HG02870 (cell line): ENCODE measurements at regions not wholly inside any gene's neighbourhood (a gene's known extent, or its start where the extent isn't known, plus 50 kb on each side); places are given as distances from the start of the nearest gene placed in this dataset.

ENCODE experiments used
- ATAC-seq: cut with Tn5 transposase; IDR thresholded peaks from one replicate; pipeline ENCODE4 v1.9.1; 2021; ENCODE audit warnings: mild to moderate bottlenecking, moderate library complexity; ENCODE audit not compliant: unreplicated experiment

DNA sequence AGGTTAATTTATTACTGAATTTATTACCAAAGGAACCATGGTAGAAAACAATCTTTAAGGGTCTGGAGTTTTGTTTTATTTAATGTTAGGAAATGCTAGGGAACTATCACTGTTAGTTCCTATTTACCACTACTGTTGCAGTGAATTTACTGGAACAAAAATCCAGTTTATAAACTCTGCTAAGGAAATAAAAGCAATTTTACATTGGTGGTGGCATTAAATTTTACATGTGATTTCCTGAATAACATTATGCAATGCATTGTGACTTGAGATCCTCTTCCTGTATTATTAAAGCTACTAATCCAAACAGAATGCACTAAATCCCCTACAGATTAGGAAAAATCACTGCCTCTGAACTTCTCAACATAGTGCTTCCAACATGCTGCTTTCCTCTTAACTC is 599.5 kb upstream of the PTGER4 start:
- ATAC-seq, result no peak

- ATAC-seq, result no peak
Measured at GRCh38 chr5:40078898-40079575, 600.7 kb upstream of the PTGER4 start.

DNA sequence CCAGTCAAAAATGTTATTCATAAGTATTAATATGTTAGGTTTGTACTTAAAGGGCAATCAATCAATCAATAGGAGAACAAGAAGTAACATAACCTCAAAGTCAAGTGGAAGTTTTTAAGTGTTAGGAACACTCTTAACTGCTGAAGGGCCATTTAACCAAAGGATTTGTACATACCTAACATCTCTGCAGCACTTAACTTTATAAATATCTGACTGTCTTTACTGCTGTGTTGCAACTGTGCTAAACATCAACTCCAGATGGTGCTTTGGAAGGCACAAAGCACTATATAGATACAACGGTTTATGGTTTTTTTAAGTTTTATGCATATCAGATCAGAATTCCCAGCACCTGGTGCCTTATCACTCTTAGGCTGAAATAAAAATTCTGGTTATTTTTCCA is 604.9 kb upstream of the PTGER4 start:
- ATAC-seq, result no peak

DNA sequence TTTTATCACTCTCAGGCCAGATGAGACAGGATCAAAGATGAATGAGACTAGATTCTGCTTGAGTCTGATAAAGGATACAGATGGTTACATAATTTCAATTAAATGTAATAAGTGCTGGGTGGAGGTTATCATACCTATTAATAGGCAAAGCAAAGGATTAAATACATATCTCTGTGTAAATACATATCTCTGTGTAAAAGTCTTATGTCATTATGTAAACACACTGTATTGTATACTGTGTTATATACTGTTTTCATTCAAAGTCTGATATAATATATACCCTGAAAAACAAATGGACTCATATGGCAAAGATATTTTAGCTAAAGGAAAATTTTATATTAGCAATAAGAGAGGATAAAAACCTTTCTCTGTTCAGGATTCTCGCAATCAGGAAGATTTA is 605.8 kb upstream of the PTGER4 start:
- no peak for ATAC-seq

DNA sequence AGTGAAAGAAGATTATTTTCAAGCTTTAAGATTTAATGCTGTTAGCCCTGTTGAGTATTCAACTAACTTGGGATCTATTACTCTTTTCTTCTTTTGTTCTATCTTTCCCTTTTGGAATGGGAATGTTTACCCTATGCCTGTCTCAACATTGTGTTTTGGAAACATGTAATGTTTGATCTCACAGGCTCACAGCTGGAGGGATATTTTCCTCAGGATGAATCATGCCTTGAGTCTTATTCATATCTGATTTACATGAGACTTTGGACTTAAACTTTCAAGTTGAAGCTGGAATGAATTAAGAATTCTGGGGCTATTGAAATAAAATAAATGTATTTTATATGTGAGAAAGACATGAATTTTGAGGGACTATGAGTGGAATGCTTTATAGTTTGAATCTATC is 607.8 kb upstream of the PTGER4 start:
- ATAC-seq, result no peak

DNA sequence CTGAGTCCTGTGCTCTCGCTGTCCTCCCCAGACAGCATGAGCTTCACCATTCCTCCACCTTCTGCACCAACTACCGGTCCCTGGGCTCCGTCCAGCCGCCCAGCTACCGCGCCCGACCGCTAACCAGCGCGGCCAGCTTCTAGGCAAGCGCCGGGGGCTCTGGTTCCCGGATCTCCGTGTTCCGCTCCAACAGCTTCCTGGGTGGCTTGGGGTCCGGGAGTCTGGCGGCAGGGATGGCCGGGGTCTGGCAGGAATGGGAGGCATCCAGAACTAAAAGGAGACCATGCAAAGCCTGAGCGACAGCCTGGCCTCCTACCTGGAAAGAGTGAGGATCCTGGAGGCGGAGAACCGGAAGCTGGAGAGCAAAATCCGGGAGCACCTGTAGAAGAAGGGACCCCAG is 613.1 kb upstream of the PTGER4 start:
- no peak for ATAC-seq

- no peak for ATAC-seq
Measured at GRCh38 chr5:40052808-40053207, 626.9 kb upstream of the PTGER4 start.

- no peak for ATAC-seq
Measured at GRCh38 chr5:40046792-40047191, 622.0 kb upstream of the DAB2 start.

DNA sequence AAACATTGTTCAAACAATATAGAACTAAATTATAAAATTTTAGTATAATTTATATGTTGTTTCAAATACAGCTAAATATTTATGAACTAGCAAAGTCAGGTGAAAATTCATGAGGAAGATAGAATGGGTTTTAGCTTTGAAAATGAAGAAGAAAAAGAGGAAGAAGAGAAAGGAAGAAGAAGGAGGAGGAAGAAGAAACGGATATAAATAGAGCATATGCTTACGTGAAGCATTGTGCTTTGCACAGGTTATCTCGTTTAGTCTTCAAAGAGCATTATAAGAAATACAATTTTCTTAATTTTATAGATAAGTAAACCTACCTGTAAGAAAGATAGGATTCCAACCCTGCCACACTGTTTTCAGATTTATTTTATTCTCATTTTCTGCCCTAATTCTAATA is 620.6 kb upstream of the DAB2 start:
- ATAC-seq, result no peak

- ATAC-seq, result no peak
Measured at GRCh38 chr5:40043916-40044315, 619.1 kb upstream of the DAB2 start.

DNA sequence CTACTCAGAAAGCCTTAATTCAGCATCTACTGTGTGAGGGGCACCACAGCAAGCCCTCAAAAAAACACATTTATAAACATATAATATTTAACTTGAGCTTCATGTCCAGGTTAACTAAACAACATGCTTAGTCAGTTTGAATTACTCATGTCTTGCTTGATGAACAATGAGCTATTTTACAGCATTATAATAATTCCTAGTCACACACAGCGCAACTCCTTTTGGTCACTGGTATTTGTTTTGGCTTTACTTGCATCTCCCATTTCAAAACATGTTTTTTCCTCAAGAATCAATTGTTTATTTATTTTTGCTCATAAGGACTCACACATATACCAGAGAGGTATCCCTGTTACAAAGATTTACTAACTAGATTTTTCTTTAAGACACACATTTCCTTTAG is 616.7 kb upstream of the DAB2 start:
- ATAC-seq, result no peak

DNA sequence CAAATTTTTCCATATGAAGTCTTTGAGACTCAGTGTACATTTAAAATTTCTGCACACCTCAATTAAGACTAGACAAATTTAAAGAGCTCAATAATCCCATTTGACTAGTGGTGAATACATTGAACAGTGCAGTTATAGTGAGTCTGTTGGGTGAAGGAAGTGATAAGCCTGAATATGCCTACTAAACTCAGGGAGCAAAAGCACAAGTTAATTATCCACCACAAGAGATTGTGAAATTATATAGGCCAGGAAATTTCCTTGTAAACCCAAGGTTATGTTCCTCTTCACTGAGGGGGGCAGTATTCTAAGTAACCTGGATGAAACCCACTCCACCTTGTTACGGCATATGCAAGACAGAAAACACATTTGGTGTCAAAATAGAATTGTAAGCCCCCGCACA is 612.9 kb upstream of the DAB2 start:
- ATAC-seq, result no peak

GRCh38 chr5:40034441-40034840 is 609.7 kb upstream of the DAB2 start:
- no peak for ATAC-seq

DNA sequence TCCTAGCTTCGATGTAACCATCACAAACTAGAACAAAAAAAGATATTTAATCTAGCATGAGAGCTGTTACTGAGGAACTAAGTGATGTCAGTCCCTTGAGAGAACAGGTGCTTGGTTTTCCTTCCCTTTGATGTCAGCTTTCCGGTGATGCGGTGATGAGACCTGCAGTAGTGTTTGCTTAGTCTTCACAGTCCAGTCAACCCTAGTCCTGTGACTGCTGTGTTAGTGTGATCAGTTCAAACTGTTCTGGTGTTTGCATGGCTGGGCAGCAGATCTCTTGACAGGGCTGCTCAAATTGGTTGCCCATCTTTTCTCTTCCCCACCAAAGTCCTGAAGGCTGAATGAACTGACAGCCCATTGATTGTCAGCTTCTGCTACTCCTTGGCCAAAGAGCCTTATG is 608.6 kb upstream of the DAB2 start:
- no peak for ATAC-seq

- ATAC-seq, result no peak
Measured at GRCh38 chr5:40033009-40033408, 608.2 kb upstream of the DAB2 start.

DNA sequence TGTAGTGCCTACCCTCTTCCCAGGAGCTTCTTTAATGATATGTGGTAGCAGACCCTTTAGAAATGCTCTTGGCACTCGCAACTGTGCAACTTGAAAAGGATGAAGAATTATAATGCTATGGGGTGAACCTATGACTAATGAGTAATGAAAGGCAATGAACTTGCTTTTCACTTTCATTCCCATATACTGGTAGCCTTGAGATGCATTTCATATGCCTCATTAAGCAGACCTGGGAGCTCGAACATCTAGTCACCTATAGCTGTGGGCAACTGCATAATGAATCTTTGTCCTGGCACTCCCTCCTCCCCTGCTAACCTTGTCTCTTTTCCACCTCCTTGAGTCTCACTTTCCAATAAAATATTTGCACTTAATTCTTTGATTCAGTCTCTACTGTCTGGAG is 605.9 kb upstream of the DAB2 start:
- no peak for ATAC-seq

DNA sequence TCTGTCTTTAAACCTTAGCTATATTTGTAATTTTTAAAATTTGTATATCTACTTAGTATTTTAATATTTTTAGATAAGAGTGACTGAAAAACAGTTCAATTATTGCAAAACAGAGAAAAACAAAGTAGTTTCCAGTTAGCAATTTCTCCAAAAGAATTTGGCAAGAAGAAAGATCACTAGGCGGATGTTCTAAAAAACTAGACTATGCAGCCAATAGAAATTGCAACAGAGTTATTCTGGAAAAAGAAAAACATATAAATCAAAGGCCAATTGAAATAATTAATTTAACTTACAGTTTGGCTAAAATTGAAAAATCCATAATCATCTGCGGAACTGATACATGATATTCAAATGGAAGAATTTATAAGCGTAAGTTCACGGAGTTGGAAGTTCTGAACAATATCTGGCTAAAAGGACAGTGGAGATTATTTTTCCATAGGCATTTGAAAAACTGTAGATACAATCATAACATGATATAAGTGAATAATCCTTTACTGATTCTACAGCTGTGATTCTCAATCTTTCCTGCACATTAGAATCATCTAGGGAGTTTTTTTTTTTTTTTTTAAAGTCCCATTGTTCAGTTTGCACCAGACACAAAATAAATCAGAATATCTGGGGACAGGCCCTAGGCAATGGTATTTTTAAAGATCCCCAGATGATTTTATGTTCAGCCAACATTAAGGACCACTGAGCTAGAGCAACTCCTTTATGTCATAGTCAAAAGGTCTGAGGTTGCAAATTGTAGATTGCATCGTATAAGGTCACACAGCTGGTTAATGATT is 605.1 kb upstream of the DAB2 start:
- ATAC-seq, result no peak

- no peak for ATAC-seq
Measured at GRCh38 chr5:40027400-40027799, 602.6 kb upstream of the DAB2 start.

GRCh38 chr5:40025586-40025985 is 600.8 kb upstream of the DAB2 start:
- ATAC-seq, result no peak

DNA sequence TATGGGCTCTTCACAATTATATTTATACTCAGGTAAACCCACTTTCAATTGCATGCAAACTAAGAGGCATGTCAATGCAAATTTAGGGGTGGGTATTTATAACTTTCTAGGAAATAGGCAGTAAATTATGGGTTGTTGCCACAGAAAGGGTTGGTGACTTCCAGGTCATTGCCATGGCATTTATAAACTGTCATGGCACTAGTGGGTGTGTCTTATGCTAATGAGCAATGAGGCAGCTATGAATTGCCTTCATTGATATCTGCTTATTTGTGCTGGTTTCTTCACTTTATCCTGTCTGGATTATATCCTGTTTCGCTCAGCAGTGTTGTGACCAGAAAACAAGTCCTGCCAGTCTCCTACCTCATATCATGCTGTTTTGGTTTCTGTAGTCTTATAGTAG is 597.3 kb upstream of the DAB2 start:
- no peak for ATAC-seq

- ATAC-seq, result no peak
Measured at GRCh38 chr5:40021007-40021406, 596.2 kb upstream of the DAB2 start.

DNA sequence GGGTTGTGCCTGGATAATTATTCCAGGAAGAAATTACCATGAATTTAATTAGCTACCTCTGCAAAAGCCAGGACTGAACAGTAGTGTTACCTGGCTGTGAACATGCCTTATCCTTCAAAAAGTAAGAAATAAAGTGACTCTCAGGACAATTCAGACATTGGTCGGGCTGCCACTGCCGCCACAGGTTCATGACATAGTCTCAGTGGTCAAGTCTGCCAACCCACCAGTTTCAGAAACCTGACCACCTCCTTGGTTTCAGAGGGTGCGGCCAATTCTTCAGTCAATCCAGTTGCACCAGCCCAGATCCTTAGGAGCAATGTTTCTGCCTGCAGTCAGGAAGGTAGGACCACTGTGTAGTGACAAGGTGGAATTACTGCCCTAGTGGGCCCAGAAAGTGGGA is 593.1 kb upstream of the DAB2 start:
- ATAC-seq, result no peak

GRCh38 chr5:40017135-40017534 is 592.4 kb upstream of the DAB2 start:
- ATAC-seq, result no peak
